ENCODE measurements at regions not wholly inside any gene's neighbourhood (a gene's known extent, or its start where the extent isn't known, plus 50 kb on each side); places are given as distances from the start of the nearest gene placed in this dataset.
"Not testable (repeated sequence)": the region's sequence is repeated elsewhere in the genome, so short reads cannot be mapped to it uniquely, and the experiment has no call there.

DNA sequence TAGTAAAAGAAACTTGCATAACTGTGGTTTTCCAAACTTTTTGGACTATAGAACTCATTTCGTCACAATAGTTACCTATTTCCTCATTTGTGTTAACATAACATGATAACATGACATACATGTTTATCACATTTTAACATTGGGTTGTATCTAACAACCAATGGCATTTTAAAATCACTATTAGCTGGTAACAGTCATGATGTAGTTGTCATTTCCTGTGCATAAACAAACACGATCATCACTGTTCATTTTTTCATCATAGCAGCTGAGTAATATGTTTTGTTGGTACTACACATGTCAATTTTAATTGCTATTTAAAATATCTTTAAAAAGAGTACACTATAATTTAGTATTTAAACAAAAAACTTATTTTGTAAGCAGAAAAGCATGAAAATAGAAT, 402.4 kb downstream of the SATB2 start:
- 88 to 100% methylated on average over 1 to 2 of the region's 2 CpGs for WGBS, 2 experiments (ENCODE audit: insufficient coverage in 1 of 2, insufficient read length in 1 of 2)
- peaks cover 3% of the 10 kb centered on the region for H3K4me1 Mint-ChIP-seq
- Histone ChIP-seq H3K4me3 (ENCODE audit: low read length) (no peak overlapping the region), H3K4me1 (ENCODE audit: control insufficient read depth, insufficient read depth, low read length) (no peaks in the 10 kb centered on the region), H3K9ac (ENCODE audit: extremely low read depth, low read length, poor library complexity, severe bottlenecking) (no peak overlapping the region), H3K27ac (ENCODE audit: low read depth, low read length) (no peak overlapping the region), H3K36me3 (ENCODE audit: control insufficient read depth, insufficient read depth, low read length) (no peaks in the 10 kb centered on the region), H3K9me3 (ENCODE audit: control insufficient read depth, low read length) (peaks cover 29% of the 10 kb centered on the region), H3K27me3 (ENCODE audit: control insufficient read depth, insufficient read depth, low read length, poor library complexity, severe bottlenecking) (no peaks in the 10 kb centered on the region)
- peaks cover 17% of the 10 kb centered on the region for H3K9me3 Mint-ChIP-seq
- TF ChIP-seq, protein P1, sequence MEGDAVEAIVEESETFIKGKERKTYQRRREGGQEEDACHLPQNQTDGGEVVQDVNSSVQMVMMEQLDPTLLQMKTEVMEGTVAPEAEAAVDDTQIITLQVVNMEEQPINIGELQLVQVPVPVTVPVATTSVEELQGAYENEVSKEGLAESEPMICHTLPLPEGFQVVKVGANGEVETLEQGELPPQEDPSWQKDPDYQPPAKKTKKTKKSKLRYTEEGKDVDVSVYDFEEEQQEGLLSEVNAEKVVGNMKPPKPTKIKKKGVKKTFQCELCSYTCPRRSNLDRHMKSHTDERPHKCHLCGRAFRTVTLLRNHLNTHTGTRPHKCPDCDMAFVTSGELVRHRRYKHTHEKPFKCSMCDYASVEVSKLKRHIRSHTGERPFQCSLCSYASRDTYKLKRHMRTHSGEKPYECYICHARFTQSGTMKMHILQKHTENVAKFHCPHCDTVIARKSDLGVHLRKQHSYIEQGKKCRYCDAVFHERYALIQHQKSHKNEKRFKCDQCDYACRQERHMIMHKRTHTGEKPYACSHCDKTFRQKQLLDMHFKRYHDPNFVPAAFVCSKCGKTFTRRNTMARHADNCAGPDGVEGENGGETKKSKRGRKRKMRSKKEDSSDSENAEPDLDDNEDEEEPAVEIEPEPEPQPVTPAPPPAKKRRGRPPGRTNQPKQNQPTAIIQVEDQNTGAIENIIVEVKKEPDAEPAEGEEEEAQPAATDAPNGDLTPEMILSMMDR (conservative IDR thresholded peaks at IDR 0.05), result no peak
- no peak overlapping the region for H3K4me3 Mint-ChIP-seq
- no peaks in the 10 kb centered on the region for H3K27me3 Mint-ChIP-seq (ENCODE audit: insufficient read depth)
- no peak overlapping the region for H3K27ac Mint-ChIP-seq
- no peak for DNase-seq
- H3K36me3 Mint-ChIP-seq (ENCODE audit: low read depth), result no peaks in the 10 kb centered on the region

DNA sequence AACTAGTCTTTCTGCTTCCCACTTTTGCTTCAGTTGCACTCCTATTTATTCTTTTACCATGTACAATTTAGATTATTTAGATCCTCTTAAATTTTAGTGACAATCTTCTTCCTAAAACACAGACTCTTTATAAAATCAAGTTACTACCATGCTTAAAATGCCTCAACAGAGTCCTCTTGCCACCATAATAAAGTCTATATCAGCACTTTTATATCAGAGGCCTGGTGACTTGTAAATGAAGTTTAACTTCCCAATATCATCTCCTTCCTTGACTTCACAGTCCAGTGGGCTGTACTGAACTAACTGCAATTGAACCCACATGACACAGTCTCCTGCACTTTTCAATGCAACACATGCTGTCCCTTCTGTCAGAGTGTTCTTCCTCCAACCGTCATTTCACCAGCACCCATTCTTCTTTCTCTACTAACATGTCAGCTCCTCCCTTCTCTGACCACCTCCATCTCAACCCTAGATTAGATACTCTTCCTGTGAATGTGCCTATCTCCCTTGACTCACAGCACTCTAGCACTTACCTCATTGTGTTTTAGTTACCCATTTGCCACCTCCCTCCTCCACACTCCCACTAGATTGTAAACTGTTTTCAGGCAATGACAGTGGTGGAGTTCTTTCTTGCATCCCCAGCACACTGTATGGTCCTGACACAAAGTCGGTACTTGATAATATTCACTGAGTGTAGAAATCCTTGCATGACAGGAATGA, 414.9 kb downstream of the SATB2 start:
- Histone ChIP-seq H3K9ac (ENCODE audit: extremely low read depth, low read length, poor library complexity, severe bottlenecking) (no peak overlapping the region), H3K4me3 (ENCODE audit: low read length) (peak overlapping the region; percentile 27), H3K36me3 (ENCODE audit: control insufficient read depth, insufficient read depth, low read length) (no peaks in the 10 kb centered on the region), H3K4me1 (ENCODE audit: control insufficient read depth, insufficient read depth, low read length) (peaks cover 8% of the 10 kb centered on the region), H3K27ac (ENCODE audit: low read depth, low read length) (no peak overlapping the region), H3K27me3 (ENCODE audit: control insufficient read depth, insufficient read depth, low read length, poor library complexity, severe bottlenecking) (no peaks in the 10 kb centered on the region), H3K9me3 (ENCODE audit: control insufficient read depth, low read length) (no peaks in the 10 kb centered on the region)
- peaks cover 2% of the 10 kb centered on the region for H3K4me1 Mint-ChIP-seq
- DNase-seq, result peak; percentile 53
- TF ChIP-seq, protein P1 (conservative IDR thresholded peaks at IDR 0.05), result no peak
- no peak overlapping the region for H3K27ac Mint-ChIP-seq
- 59 to 82% methylated on average over 2 of the region's 2 CpGs for WGBS, 2 experiments (ENCODE audit: insufficient coverage in 1 of 2, insufficient read length in 1 of 2)
- no peaks in the 10 kb centered on the region for H3K27me3 Mint-ChIP-seq (ENCODE audit: insufficient read depth)
- H3K9me3 Mint-ChIP-seq, result peaks cover 2% of the 10 kb centered on the region
- no peaks in the 10 kb centered on the region for H3K36me3 Mint-ChIP-seq (ENCODE audit: low read depth)
- H3K4me3 Mint-ChIP-seq, result no peak overlapping the region

DNA sequence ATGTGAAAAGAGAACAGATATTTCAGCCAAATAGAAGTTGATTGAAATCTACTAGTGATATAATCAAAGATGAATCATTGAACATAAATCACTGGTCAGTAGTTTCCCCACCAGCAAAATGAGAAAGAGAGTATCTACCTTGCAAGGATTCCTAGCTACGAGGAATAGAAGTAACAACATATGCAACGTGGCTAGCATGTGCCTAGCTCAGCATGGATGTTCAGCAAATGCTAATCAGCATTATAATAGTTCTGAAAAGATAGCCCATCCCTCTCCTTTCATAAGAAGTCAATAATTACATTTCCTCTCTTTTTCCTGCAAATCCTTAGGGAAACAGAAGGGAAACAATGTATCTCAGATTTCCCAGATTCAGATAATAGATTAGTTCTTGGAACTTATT, 417.2 kb downstream of the SATB2 start:
- Mint-ChIP-seq H3K9me3 (peaks cover 2% of the 10 kb centered on the region), H3K27ac (no peak overlapping the region), H3K36me3 (ENCODE audit: low read depth) (no peaks in the 10 kb centered on the region), H3K27me3 (ENCODE audit: insufficient read depth) (no peaks in the 10 kb centered on the region), H3K4me3 (no peak overlapping the region), H3K4me1 (peaks cover 2% of the 10 kb centered on the region)
- Histone ChIP-seq H3K9me3 (ENCODE audit: control insufficient read depth, low read length) (no peaks in the 10 kb centered on the region), H3K27ac (ENCODE audit: low read depth, low read length) (no peak overlapping the region), H3K4me3 (ENCODE audit: low read length) (no peak overlapping the region), H3K36me3 (ENCODE audit: control insufficient read depth, insufficient read depth, low read length) (no peaks in the 10 kb centered on the region), H3K9ac (ENCODE audit: extremely low read depth, low read length, poor library complexity, severe bottlenecking) (no peak overlapping the region), H3K27me3 (ENCODE audit: control insufficient read depth, insufficient read depth, low read length, poor library complexity, severe bottlenecking) (no peaks in the 10 kb centered on the region), H3K4me1 (ENCODE audit: control insufficient read depth, insufficient read depth, low read length) (peaks cover 9% of the 10 kb centered on the region)
- TF ChIP-seq, protein P1 (conservative IDR thresholded peaks at IDR 0.05), result no peak
- no peak for DNase-seq
- WGBS, 2 experiments (ENCODE audit: insufficient coverage in 1 of 2, insufficient read length in 1 of 2), result 71 to 80% methylated on average over 1 to 2 of the region's 2 CpGs

DNA sequence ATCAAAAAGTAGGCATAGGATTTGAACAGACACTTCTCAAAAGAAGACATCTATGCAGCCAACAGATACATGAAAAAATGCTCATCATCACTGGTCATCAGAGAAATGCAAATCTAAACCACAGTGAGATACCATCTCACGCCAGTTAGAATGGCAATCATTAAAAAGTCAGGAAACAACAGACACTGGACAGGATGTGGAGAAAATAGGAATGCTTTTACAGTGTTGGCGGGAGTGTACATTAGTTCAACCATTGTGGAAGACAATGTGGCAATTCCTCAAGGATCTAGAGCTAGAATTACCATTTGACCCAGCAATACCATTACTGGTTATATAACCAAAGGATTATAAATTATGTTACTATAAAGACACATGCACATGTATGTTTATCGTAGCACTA, 424.0 kb downstream of the SATB2 start:
- H3K27me3 Mint-ChIP-seq (ENCODE audit: insufficient read depth); H3K4me3 ChIP-seq (ENCODE audit: low read length); H3K27me3 ChIP-seq (ENCODE audit: control insufficient read depth, insufficient read depth, low read length, poor library complexity, severe bottlenecking); H3K9ac ChIP-seq (ENCODE audit: extremely low read depth, low read length, poor library complexity, severe bottlenecking); H3K27ac ChIP-seq (ENCODE audit: low read depth, low read length); H3K36me3 Mint-ChIP-seq (ENCODE audit: low read depth); H3K27ac Mint-ChIP-seq; DNase-seq; H3K36me3 ChIP-seq (ENCODE audit: control insufficient read depth, insufficient read depth, low read length); H3K4me3 Mint-ChIP-seq; H3K4me1 Mint-ChIP-seq; H3K9me3 ChIP-seq (ENCODE audit: control insufficient read depth, low read length); H3K4me1 ChIP-seq (ENCODE audit: control insufficient read depth, insufficient read depth, low read length): not testable (repeated sequence)
- peaks cover 15% of the 10 kb centered on the region for H3K9me3 Mint-ChIP-seq
- WGBS, 2 experiments (ENCODE audit: insufficient coverage in 1 of 2, insufficient read length in 1 of 2), result 90 to 94% methylated on average over 2 to 3 of the region's 3 CpGs

Data from endodermal cell (in vitro differentiated cells).